Activated effector memory CD4-positive, alpha-beta T cell treated with Interleukin-2 at 50 U/mL for 16 hours (primary cell): ENCODE measurements at regions not wholly inside any gene's neighbourhood (a gene's known extent, or its start where the extent isn't known, plus 50 kb on each side); places are given as distances from the start of the nearest gene placed in this dataset.

Experiments used
- DNase-seq: peaks from one replicate; pipeline ENCODE4 v3.0.0-alpha.2; 2020

- no peak for DNase-seq
Measured at GRCh38 chr13:59182241-59182640, 981.5 kb downstream of the DIAPH3 start.

GRCh38 chr13:59197397-59197796 is 966.3 kb downstream of the DIAPH3 start:
- no peak for DNase-seq

DNA sequence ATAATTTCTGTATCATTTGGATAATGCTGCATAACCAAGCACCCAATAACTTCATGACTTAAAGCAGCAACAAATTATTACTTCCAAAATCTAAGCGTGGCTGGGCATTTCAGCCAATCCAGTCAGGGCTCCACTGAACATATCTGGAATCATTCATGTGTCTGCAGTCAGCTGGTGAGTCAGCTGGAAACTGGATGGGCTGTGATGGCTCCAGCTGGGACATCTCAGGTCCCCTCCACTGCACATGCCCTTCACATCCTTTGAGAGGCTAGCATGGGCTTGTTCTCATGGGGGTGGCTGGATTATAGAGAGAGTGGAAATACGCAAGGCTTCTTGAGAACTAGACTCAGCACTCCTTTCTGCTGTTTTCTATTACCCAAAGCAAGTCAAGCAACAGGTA is 961.9 kb downstream of the DIAPH3 start:
- DNase-seq = no peak

- DNase-seq = no peak
Measured at GRCh38 chr13:59203855-59204254, 959.9 kb downstream of the DIAPH3 start.

DNA sequence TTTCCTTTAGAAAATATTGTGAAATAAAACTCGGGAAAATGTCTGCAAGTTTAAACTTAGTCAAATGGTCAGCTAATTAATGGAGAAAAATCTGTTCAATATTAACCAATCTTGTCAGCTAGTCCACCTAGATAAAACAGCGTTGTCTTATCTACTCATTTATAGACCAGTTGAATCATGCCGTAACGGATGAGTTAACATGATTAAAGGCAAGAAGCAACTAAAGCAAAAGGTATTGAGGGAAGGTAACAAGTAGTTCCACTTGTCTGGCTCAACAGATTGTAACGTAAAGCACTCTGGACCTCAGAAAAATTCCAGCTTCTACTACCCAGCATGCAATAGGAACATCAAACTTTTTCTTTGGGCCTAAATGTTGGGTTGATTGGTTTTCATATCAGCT is 958.2 kb downstream of the DIAPH3 start:
- no peak for DNase-seq

- DNase-seq = no peak
Measured at GRCh38 chr13:59208405-59209195, 955.1 kb downstream of the DIAPH3 start.

GRCh38 chr13:59210543-59210942 is 953.2 kb downstream of the DIAPH3 start:
- no peak for DNase-seq

- DNase-seq = no peak
Measured at GRCh38 chr13:59211606-59212005, 952.1 kb downstream of the DIAPH3 start.

GRCh38 chr13:59229401-59229800 is 934.3 kb downstream of the DIAPH3 start:
- DNase-seq = no peak

- no peak for DNase-seq
Measured at GRCh38 chr13:59229861-59230260, 933.9 kb downstream of the DIAPH3 start.

DNA sequence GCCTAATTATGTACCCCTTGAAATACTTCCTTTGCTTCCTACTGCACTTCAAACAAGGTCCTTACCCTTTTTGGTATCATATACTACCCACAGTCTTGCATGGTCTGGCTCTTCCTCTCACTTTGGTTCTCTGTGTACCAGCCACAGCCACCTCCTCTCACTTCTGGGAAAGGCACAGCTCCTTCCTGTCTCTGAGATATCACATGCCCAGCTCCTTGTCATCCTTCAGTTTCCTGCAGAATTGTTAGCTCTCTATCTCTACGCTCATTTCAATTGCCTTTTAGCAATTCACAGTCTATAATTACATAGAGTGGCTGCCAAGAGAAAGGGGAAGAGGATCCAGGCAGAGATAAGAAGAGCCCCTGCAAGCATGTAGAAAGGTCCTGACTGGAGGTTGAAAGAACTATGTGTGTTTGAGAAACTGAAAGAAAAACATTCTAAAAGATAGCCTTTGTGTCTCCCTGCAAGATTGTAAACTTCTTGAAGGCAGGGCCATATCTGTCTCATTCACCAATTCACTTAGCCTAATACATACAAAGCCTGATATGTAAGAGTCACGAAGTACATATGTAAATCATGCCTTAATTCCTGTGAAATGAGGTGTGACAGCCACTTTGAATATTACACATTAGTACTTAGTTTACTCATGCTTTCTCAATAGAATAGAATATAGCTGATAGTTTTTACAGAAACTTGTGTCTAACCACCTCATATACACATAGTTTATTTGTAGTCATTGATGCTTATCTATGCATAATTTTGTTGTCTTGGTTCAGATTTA is 933.1 kb downstream of the DIAPH3 start:
- no peak for DNase-seq

- no peak for DNase-seq
Measured at GRCh38 chr13:59236309-59236919, 927.3 kb downstream of the DIAPH3 start.

- DNase-seq = no peak
Measured at GRCh38 chr13:59236944-59237343, 926.8 kb downstream of the DIAPH3 start.

- no peak for DNase-seq
Measured at GRCh38 chr13:59247171-59247570, 916.6 kb downstream of the DIAPH3 start.

DNA sequence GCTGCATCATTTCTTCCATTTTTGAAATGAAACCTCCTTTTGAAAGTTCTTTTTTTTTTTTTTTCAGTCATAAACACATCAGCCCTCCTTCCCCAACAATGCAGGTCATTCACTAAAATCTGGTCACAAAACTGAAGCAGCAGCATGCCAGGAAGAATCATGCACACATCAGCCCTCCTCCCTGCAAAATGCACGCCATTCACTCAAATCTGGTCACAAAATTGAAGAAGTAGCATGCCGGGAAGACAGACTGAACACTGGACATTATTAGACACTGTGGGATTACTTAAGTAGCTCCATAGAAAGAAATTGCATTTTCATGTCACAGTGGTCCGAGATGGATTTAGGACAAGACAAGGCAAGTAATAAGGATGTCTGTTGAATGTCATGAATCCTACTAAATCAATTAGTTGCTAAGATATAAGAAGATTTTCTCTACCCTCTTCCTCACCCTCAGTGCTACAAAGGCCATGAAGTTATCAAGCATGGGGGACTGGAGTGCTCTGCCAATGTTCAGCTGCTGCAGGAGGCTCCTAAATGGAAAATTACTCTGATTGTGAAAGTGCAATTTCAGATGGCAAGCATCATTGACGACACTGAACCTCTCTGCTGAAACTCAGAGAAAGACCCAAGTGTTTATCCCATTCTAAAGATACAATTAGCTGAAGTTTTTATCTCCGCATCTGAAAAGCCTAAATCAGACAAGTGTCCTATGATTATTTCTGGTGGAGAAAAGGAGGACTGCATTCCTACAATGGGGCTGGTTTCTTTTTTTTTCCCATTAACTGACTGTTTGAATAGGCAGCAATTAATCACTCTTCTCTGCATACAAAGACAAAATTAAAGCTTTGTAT is 913.2 kb downstream of the DIAPH3 start:
- no peak for DNase-seq

- no peak for DNase-seq
Measured at GRCh38 chr13:59259165-59260000, 904.3 kb downstream of the DIAPH3 start.

- no peak for DNase-seq
Measured at GRCh38 chr13:59261928-59262488, 901.7 kb downstream of the DIAPH3 start.

GRCh38 chr13:59263531-59263930 is 900.2 kb downstream of the DIAPH3 start:
- DNase-seq = no peak

- DNase-seq = no peak
Measured at GRCh38 chr13:59266478-59267063, 897.2 kb downstream of the DIAPH3 start.

DNA sequence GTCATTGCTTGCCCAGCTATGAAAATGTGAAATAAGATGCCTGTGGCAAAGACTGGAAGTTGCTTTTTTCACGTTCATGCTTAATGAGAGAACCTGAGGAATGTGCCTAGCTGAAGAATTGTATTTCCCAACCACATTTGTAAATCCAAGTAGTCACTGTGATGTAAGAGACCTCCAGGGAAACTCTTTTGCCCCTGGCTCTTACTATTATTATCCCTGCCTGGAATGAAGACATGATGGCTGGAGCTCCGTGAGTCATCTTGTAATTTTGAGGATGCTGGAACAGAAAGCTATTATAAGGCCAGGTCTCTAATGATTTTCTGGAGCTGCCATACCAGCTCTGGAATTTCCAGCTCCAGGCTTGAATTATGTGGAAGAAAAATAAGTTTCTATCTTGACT is 894.3 kb downstream of the DIAPH3 start:
- DNase-seq = no peak

GRCh38 chr13:59270327-59270726 is 893.4 kb downstream of the DIAPH3 start:
- DNase-seq = no peak
